H1 (cell line): ENCODE measurements at regions not wholly inside any gene's neighbourhood (a gene's known extent, or its start where the extent isn't known, plus 50 kb on each side); places are given as distances from the start of the nearest gene placed in this dataset.

ENCODE experiments used
- CBX8 ChIP-seq: fragments of 300-800, 300-1000 bp; sonication (generic); IDR thresholded peaks from 2 replicates; pipeline ENCODE4 v1.7.1; 2016; ENCODE audit warnings: low read depth, low read length, borderline replicate concordance
- CTCF ChIP-seq, 3 experiments: IDR thresholded peaks; 1 replicate in 2 of 3; 2 replicates in 1 of 3; pipeline versions ENCODE4 v1.5.1 to v1.6.1; 2011; ENCODE audit warnings: low read length in 3 of 3, mild to moderate bottlenecking in 3 of 3, inconsistent platforms in 2 of 3, low read depth in 1 of 3, moderate library complexity in 1 of 3; ENCODE audit not compliant: insufficient read depth in 1 of 3; ENCODE audit errors: control extremely low read depth in 1 of 3
- GABPA ChIP-seq: IDR thresholded peaks from 2 replicates; pipeline ENCODE4 v1.6.1; 2011; ENCODE audit warnings: mild to moderate bottlenecking, low read length, moderate library complexity, borderline replicate concordance; ENCODE audit not compliant: insufficient read depth
- GTF2F1 ChIP-seq: IDR thresholded peaks from 2 replicates; pipeline ENCODE4 v1.6.1; 2012; ENCODE audit warnings: low read depth, low read length, improper control_type of control experiment, borderline replicate concordance
- KDM5A ChIP-seq: fragments of 200-600 bp; IDR thresholded peaks from 2 replicates; pipeline ENCODE4 v1.7.1; 2012; ENCODE audit warnings: mild to moderate bottlenecking, low read length, inconsistent platforms, mixed read lengths
- SP1 ChIP-seq: IDR thresholded peaks from 2 replicates; pipeline ENCODE4 v1.6.1; 2011; ENCODE audit warnings: low read depth, low read length
- ZNF274 ChIP-seq: IDR thresholded peaks from 2 replicates; pipeline ENCODE4 v1.7.0; 2012; ENCODE audit warnings: low read length, borderline replicate concordance; ENCODE audit errors: extremely low read depth

- TF ChIP-seq CTCF (IDR thresholded peaks at IDR 0.05; ENCODE audit: control extremely low read depth in 1 of 3, insufficient read depth in 1 of 3, low read depth in 1 of 3, low read length in 3 of 3) (no peak), GABPA (no peak), GTF2F1 (no peak), KDM5A (no peak), SP1 (no peak), ZNF274 (no peak), CBX8 (no peak)
Observed at GRCh38 chr20:17062712-17063111, 164.1 kb upstream of the PCSK2 start.
